Fibroblast of lung (primary cell): ENCODE measurements at regions not wholly inside any gene's neighbourhood (a gene's known extent, or its start where the extent isn't known, plus 50 kb on each side); places are given as distances from the start of the nearest gene placed in this dataset.

Experiments
- DNase-seq, 2 donors: peaks; one replicate each; pipeline versions ENCODE4 v3.0.0 to v3.0.0-alpha.2; 2010; ENCODE audit warnings: low read depth in 2 of 2
- H2AFZ ChIP-seq: 2 replicates; pipeline ENCODE4 v1.5.1; 2012; ENCODE audit warnings: low read length, control low read depth, inconsistent platforms
- H3K27ac ChIP-seq: 2 replicates; pipeline ENCODE4 v1.5.1; 2011; ENCODE audit warnings: low read length, control low read depth; ENCODE audit not compliant: insufficient read depth
- H3K27me3 ChIP-seq: 2 replicates; pipeline ENCODE4 v1.5.1; 2011; ENCODE audit warnings: mild to moderate bottlenecking, low read length; ENCODE audit not compliant: control insufficient read depth, insufficient read depth
- H3K36me3 ChIP-seq: 2 replicates; pipeline ENCODE4 v1.5.1; 2011; ENCODE audit warnings: low read length; ENCODE audit not compliant: control insufficient read depth, insufficient read depth
- H3K4me1 ChIP-seq: 2 replicates; pipeline ENCODE4 v1.5.1; 2011; ENCODE audit warnings: low read length; ENCODE audit not compliant: control insufficient read depth, insufficient read depth; ENCODE audit errors: extremely low read depth
- H3K4me2 ChIP-seq: 2 replicates; pipeline ENCODE4 v1.5.1; 2011; ENCODE audit warnings: low read length, control low read depth; ENCODE audit not compliant: insufficient read depth; ENCODE audit errors: extremely low read depth
- H3K4me3 ChIP-seq, 4 experiments: fragments of 200-600 bp in 1 of 4; sonication (generic) in 1 of 4; replicated peaks in 1 of 4; 2 replicates each; pipeline ENCODE4 v1.5.1; 2011 to 2016; ENCODE audit warnings: low read length in 4 of 4, low read depth in 3 of 4, mild to moderate bottlenecking in 3 of 4, control low read depth in 2 of 4, inconsistent platforms in 1 of 4, mixed read lengths in 1 of 4; ENCODE audit not compliant: insufficient read depth in 1 of 4; ENCODE audit errors: control extremely low read depth in 1 of 4
- H3K79me2 ChIP-seq: 2 replicates; pipeline ENCODE4 v1.5.1; 2012; ENCODE audit warnings: mild to moderate bottlenecking, low read length, inconsistent platforms; ENCODE audit not compliant: control insufficient read depth, insufficient read depth
- H3K9ac ChIP-seq: 2 replicates; pipeline ENCODE4 v1.5.1; 2011; ENCODE audit warnings: mild to moderate bottlenecking, low read length, control low read depth; ENCODE audit not compliant: insufficient read depth
- H3K9me3 ChIP-seq: 2 replicates; pipeline ENCODE4 v1.5.1; 2012; ENCODE audit warnings: low read depth, low read length; ENCODE audit not compliant: control insufficient read depth, insufficient read depth
- H4K20me1 ChIP-seq: 2 replicates; pipeline ENCODE4 v1.5.1; 2011; ENCODE audit warnings: low read length; ENCODE audit not compliant: control insufficient read depth, insufficient read depth; ENCODE audit errors: extremely low read depth
- EZH2 ChIP-seq: IDR thresholded peaks from 2 replicates; pipeline ENCODE4 v1.5.1; 2012; ENCODE audit warnings: low read length, control low read depth, mild to moderate bottlenecking; ENCODE audit errors: missing control alignments
- TF ChIP-seq, protein P1 (sequence below), 2 donors: IDR thresholded peaks in 1 of 2; conservative IDR thresholded peaks in 1 of 2; 1 replicate in 1 of 2; 2 replicates in 1 of 2; pipeline ENCODE4 v1.5.1; 2011 to 2012; ENCODE audit warnings: low read length in 2 of 2, control low read depth in 1 of 2, inconsistent platforms in 1 of 2, low read depth in 1 of 2, mild to moderate bottlenecking in 1 of 2

- H3K27ac ChIP-seq, result no peak overlapping the region
- H4K20me1 ChIP-seq, result peaks cover 2% of the 10 kb centered on the region
- H3K9ac ChIP-seq, result no peak overlapping the region
- no peaks in the 10 kb centered on the region for H3K27me3 ChIP-seq
- H3K4me2 ChIP-seq, result no peak overlapping the region
- no peak overlapping the region for H3K4me3 ChIP-seq
- no peaks in the 10 kb centered on the region for H3K79me2 ChIP-seq
- H2AFZ ChIP-seq, result no peak overlapping the region
- H3K9me3 ChIP-seq, result no peaks in the 10 kb centered on the region
- H3K36me3 ChIP-seq, result no peaks in the 10 kb centered on the region
- H3K4me1 ChIP-seq, result no peaks in the 10 kb centered on the region
- DNase-seq, result no peak
- no peak for TF ChIP-seq EZH2
- TF ChIP-seq, protein P1, sequence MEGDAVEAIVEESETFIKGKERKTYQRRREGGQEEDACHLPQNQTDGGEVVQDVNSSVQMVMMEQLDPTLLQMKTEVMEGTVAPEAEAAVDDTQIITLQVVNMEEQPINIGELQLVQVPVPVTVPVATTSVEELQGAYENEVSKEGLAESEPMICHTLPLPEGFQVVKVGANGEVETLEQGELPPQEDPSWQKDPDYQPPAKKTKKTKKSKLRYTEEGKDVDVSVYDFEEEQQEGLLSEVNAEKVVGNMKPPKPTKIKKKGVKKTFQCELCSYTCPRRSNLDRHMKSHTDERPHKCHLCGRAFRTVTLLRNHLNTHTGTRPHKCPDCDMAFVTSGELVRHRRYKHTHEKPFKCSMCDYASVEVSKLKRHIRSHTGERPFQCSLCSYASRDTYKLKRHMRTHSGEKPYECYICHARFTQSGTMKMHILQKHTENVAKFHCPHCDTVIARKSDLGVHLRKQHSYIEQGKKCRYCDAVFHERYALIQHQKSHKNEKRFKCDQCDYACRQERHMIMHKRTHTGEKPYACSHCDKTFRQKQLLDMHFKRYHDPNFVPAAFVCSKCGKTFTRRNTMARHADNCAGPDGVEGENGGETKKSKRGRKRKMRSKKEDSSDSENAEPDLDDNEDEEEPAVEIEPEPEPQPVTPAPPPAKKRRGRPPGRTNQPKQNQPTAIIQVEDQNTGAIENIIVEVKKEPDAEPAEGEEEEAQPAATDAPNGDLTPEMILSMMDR (conservative IDR thresholded peaks at IDR 0.05 in 1 of 2, IDR thresholded peaks at IDR 0.05 in 1 of 2; ENCODE audit: low read depth in 1 of 2, low read length in 2 of 2), result no peak
Observed at GRCh38 chr5:164860896-164861295, 1355.5 kb downstream of the MAT2B start.

DNA sequence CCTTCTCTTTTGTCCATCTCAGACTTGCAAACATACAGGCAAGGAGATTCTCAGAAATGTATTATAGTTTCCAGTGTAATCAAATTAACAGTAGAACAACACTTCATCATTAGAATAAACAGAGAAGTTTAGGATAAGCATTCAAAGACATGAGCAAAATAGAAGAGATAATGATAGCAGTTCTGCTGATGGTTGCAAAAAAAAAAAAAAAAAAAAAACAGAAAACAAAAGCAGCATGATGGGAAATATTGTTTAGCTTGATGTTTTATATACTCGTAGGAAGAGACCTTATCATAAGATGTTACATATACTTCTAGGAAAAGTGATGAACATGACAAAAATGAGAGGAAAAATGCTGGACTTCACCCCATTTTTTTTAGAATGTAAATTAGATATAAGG lies 1356.2 kb downstream of the MAT2B start:
- Histone ChIP-seq H3K36me3 (no peaks in the 10 kb centered on the region), H3K9me3 (no peaks in the 10 kb centered on the region), H3K4me3 (no peak overlapping the region), H4K20me1 (peaks cover 2% of the 10 kb centered on the region), H3K4me2 (no peak overlapping the region), H3K79me2 (no peaks in the 10 kb centered on the region), H3K27ac (no peak overlapping the region), H3K9ac (no peak overlapping the region), H3K27me3 (no peaks in the 10 kb centered on the region), H3K4me1 (no peaks in the 10 kb centered on the region), H2AFZ (no peak overlapping the region)
- TF ChIP-seq EZH2, result no peak
- TF ChIP-seq, protein P1 (conservative IDR thresholded peaks at IDR 0.05 in 1 of 2, IDR thresholded peaks at IDR 0.05 in 1 of 2; ENCODE audit: low read depth in 1 of 2, low read length in 2 of 2), result no peak
- no peak for DNase-seq

- DNase-seq, result no peak
- no peak overlapping the region for H3K4me2 ChIP-seq
- H3K27ac ChIP-seq, result no peak overlapping the region
- no peaks in the 10 kb centered on the region for H3K27me3 ChIP-seq
- TF ChIP-seq EZH2, result no peak
- TF ChIP-seq, protein P1 (conservative IDR thresholded peaks at IDR 0.05 in 1 of 2, IDR thresholded peaks at IDR 0.05 in 1 of 2; ENCODE audit: low read depth in 1 of 2, low read length in 2 of 2), result no peak
- no peak overlapping the region for H2AFZ ChIP-seq
- H3K4me1 ChIP-seq, result no peaks in the 10 kb centered on the region
- no peak overlapping the region for H3K9ac ChIP-seq
- no peaks in the 10 kb centered on the region for H3K9me3 ChIP-seq
- H4K20me1 ChIP-seq, result no peaks in the 10 kb centered on the region
- H3K4me3 ChIP-seq, result no peak overlapping the region
- no peaks in the 10 kb centered on the region for H3K79me2 ChIP-seq
- no peaks in the 10 kb centered on the region for H3K36me3 ChIP-seq
Observed at GRCh38 chr5:164868761-164869160, 1363.3 kb downstream of the MAT2B start.
